ENCODE measurements at regions not wholly inside any gene's neighbourhood (a gene's known extent, or its start where the extent isn't known, plus 50 kb on each side); places are given as distances from the start of the nearest gene placed in this dataset.

GRCh38 chr4:12382567-12382966 is 953.9 kb upstream of the HS3ST1 start:
- TF ChIP-seq ZNF235 (CRISPR knock-in tag; IDR thresholded peaks at IDR 0.05; ENCODE audit: borderline replicate concordance) (no peak), IRF2 (CRISPR knock-in tag; IDR thresholded peaks at IDR 0.05) (no peak), POLR2AphosphoS5 (IDR thresholded peaks at IDR 0.05; ENCODE audit: low read depth, low read length) (no peak), MYC (CRISPR knock-in tag; IDR thresholded peaks at IDR 0.05; ENCODE audit: borderline replicate concordance) (no peak), SRF (IDR thresholded peaks at IDR 0.05; ENCODE audit: low read depth, low read length) (no peak), ZFX (CRISPR knock-in tag; IDR thresholded peaks at IDR 0.05; ENCODE audit: low read depth) (no peak), KAT2B (IDR thresholded peaks at IDR 0.05; ENCODE audit: borderline replicate concordance, low read depth, low read length) (no peak), RAD21 (CRISPR knock-in tag; IDR thresholded peaks at IDR 0.05) (no peak), ZFP82 (CRISPR knock-in tag; IDR thresholded peaks at IDR 0.05; ENCODE audit: borderline replicate concordance) (no peak), REST (IDR thresholded peaks at IDR 0.05; ENCODE audit: borderline replicate concordance in 1 of 2, low read depth in 1 of 2, low read length in 2 of 2) (no peak), CTCF (CRISPR knock-in tag; IDR thresholded peaks at IDR 0.05) (no peak)

Data from HepG2 (cell line).